ENCODE measurements at regions not wholly inside any gene's neighbourhood (a gene's known extent, or its start where the extent isn't known, plus 50 kb on each side); places are given as distances from the start of the nearest gene placed in this dataset.

GRCh38 chr9:2339416-2339815 is 282.2 kb upstream of the VLDLR start:
- H2AFZ ChIP-seq (ENCODE audit: low read length) = no peak overlapping the region
- no peak overlapping the region for H3K4me2 ChIP-seq (ENCODE audit: insufficient read depth, low read length)
- no peaks in the 10 kb centered on the region for H3K9me3 ChIP-seq (ENCODE audit: low read depth, low read length)
- H3K27me3 ChIP-seq (ENCODE audit: insufficient read depth, low read length) = no peaks in the 10 kb centered on the region
- no peaks in the 10 kb centered on the region for H3K36me3 ChIP-seq (ENCODE audit: insufficient read depth, low read length)
- no peak overlapping the region for H3K27ac ChIP-seq (ENCODE audit: low read depth, low read length)
- H4K20me1 ChIP-seq (ENCODE audit: insufficient read depth, low read length) = no peaks in the 10 kb centered on the region
- no peak for TF ChIP-seq CTCF (IDR thresholded peaks at IDR 0.05; ENCODE audit: extremely low read depth, low read depth, low read length)
- no peak for DNase-seq (ENCODE audit: insufficient read length, low spot score, missing footprints)
- H3K4me1 ChIP-seq (ENCODE audit: insufficient read depth, low read length) = no peaks in the 10 kb centered on the region
- H3K4me3 ChIP-seq (ENCODE audit: insufficient read depth, low read length) = no peak overlapping the region
- H3K79me2 ChIP-seq (ENCODE audit: insufficient read depth, low read length) = no peaks in the 10 kb centered on the region

- Histone ChIP-seq H3K4me1 (ENCODE audit: insufficient read depth, low read length) (no peaks in the 10 kb centered on the region), H3K27me3 (ENCODE audit: insufficient read depth, low read length) (no peaks in the 10 kb centered on the region), H3K9me3 (ENCODE audit: low read depth, low read length) (no peaks in the 10 kb centered on the region), H4K20me1 (ENCODE audit: insufficient read depth, low read length) (no peaks in the 10 kb centered on the region), H2AFZ (ENCODE audit: low read length) (no peak overlapping the region), H3K36me3 (ENCODE audit: insufficient read depth, low read length) (no peaks in the 10 kb centered on the region), H3K4me3 (ENCODE audit: insufficient read depth, low read length) (no peak overlapping the region), H3K4me2 (ENCODE audit: insufficient read depth, low read length) (no peak overlapping the region), H3K27ac (ENCODE audit: low read depth, low read length) (no peak overlapping the region), H3K79me2 (ENCODE audit: insufficient read depth, low read length) (no peaks in the 10 kb centered on the region)
- TF ChIP-seq CTCF (IDR thresholded peaks at IDR 0.05; ENCODE audit: extremely low read depth, low read depth, low read length) = no peak
- no peak for DNase-seq (ENCODE audit: insufficient read length, low spot score, missing footprints)
Measured at GRCh38 chr9:2340046-2340760, 281.4 kb upstream of the VLDLR start.

- Histone ChIP-seq H3K27me3 (ENCODE audit: insufficient read depth, low read length) (no peaks in the 10 kb centered on the region), H3K4me2 (ENCODE audit: insufficient read depth, low read length) (no peak overlapping the region), H3K9me3 (ENCODE audit: low read depth, low read length) (no peaks in the 10 kb centered on the region), H3K36me3 (ENCODE audit: insufficient read depth, low read length) (no peaks in the 10 kb centered on the region), H4K20me1 (ENCODE audit: insufficient read depth, low read length) (no peaks in the 10 kb centered on the region), H3K4me1 (ENCODE audit: insufficient read depth, low read length) (no peaks in the 10 kb centered on the region), H3K27ac (ENCODE audit: low read depth, low read length) (no peak overlapping the region), H2AFZ (ENCODE audit: low read length) (no peak overlapping the region), H3K79me2 (ENCODE audit: insufficient read depth, low read length) (no peaks in the 10 kb centered on the region), H3K4me3 (ENCODE audit: insufficient read depth, low read length) (no peak overlapping the region)
- no peak for DNase-seq (ENCODE audit: insufficient read length, low spot score, missing footprints)
- TF ChIP-seq CTCF (IDR thresholded peaks at IDR 0.05; ENCODE audit: extremely low read depth, low read depth, low read length) = no peak
Measured at GRCh38 chr9:2341126-2341525, 280.5 kb upstream of the VLDLR start.

GRCh38 chr9:2341956-2342355 is 279.6 kb upstream of the VLDLR start:
- TF ChIP-seq CTCF (IDR thresholded peaks at IDR 0.05; ENCODE audit: extremely low read depth, low read depth, low read length) = no peak
- H3K4me3 ChIP-seq (ENCODE audit: insufficient read depth, low read length) = no peak overlapping the region
- no peaks in the 10 kb centered on the region for H3K79me2 ChIP-seq (ENCODE audit: insufficient read depth, low read length)
- H3K9me3 ChIP-seq (ENCODE audit: low read depth, low read length) = no peaks in the 10 kb centered on the region
- H3K4me2 ChIP-seq (ENCODE audit: insufficient read depth, low read length) = no peak overlapping the region
- H3K27me3 ChIP-seq (ENCODE audit: insufficient read depth, low read length) = no peaks in the 10 kb centered on the region
- no peaks in the 10 kb centered on the region for H3K4me1 ChIP-seq (ENCODE audit: insufficient read depth, low read length)
- H3K27ac ChIP-seq (ENCODE audit: low read depth, low read length) = no peak overlapping the region
- no peaks in the 10 kb centered on the region for H3K36me3 ChIP-seq (ENCODE audit: insufficient read depth, low read length)
- H4K20me1 ChIP-seq (ENCODE audit: insufficient read depth, low read length) = no peaks in the 10 kb centered on the region
- H2AFZ ChIP-seq (ENCODE audit: low read length) = no peak overlapping the region
- DNase-seq (ENCODE audit: insufficient read length, low spot score, missing footprints) = no peak
